ENCODE measurements at regions not wholly inside any gene's neighbourhood (a gene's known extent, or its start where the extent isn't known, plus 50 kb on each side); places are given as distances from the start of the nearest gene placed in this dataset.

- TF ChIP-seq CTCF (IDR thresholded peaks at IDR 0.05) = no peak
- TF ChIP-seq POLR2AphosphoS5 (IDR thresholded peaks at IDR 0.05) = no peak
- no peak for TF ChIP-seq POLR2A (IDR thresholded peaks at IDR 0.05)
Observed at GRCh38 chr5:61277781-61278180, 54.3 kb upstream of the ZSWIM6 start.

Measured in transverse colon (tissue), 4 donors.